Sigmoid colon (tissue), 4 donors: ENCODE measurements at regions not wholly inside any gene's neighbourhood (a gene's known extent, or its start where the extent isn't known, plus 50 kb on each side); places are given as distances from the start of the nearest gene placed in this dataset.

Experiments
- EP300 ChIP-seq, 4 donors: sonication (generic); formaldehyde crosslinking; IDR thresholded peaks; one replicate each; pipeline ENCODE4 v1.6.1; 2017; ENCODE audit warnings: antibody characterized with exemption in 4 of 4
- POLR2A ChIP-seq, 2 donors: fragments of 450-650 bp; IDR thresholded peaks; one replicate each; pipeline ENCODE4 v1.6.1; 2016; ENCODE audit warnings: antibody characterized with exemption in 2 of 2, mild to moderate bottlenecking in 2 of 2, moderate library complexity in 2 of 2
- TF ChIP-seq, protein P1 (sequence below), 4 experiments: fragments of 450-650 bp in 3 of 4; fragments of 200-600 bp in 1 of 4; IDR thresholded peaks; one replicate each; pipeline ENCODE4 v1.5.1; 2016 to 2019; ENCODE audit warnings: antibody characterized with exemption in 4 of 4, mild to moderate bottlenecking in 3 of 4, moderate library complexity in 2 of 4

DNA sequence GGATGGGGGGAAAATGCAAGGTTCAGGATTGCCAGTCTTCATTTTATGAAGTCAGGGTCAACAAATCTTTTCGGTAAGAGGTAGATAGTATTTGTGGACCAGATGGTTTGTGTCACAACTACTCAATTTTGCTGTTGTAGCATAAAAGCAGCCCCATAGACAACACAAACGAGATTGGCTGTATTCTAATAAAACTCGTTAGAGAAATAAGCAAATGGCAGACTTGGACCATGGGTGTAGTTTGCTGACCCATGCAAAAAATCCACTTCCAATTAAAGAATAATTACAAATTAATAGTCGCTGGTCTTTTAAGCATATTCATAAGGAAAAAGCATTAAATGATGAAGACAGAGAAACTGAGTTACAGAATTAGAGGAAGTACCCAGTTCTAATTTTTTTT, 247.1 kb downstream of the CRPPA start:
- TF ChIP-seq, protein P1, sequence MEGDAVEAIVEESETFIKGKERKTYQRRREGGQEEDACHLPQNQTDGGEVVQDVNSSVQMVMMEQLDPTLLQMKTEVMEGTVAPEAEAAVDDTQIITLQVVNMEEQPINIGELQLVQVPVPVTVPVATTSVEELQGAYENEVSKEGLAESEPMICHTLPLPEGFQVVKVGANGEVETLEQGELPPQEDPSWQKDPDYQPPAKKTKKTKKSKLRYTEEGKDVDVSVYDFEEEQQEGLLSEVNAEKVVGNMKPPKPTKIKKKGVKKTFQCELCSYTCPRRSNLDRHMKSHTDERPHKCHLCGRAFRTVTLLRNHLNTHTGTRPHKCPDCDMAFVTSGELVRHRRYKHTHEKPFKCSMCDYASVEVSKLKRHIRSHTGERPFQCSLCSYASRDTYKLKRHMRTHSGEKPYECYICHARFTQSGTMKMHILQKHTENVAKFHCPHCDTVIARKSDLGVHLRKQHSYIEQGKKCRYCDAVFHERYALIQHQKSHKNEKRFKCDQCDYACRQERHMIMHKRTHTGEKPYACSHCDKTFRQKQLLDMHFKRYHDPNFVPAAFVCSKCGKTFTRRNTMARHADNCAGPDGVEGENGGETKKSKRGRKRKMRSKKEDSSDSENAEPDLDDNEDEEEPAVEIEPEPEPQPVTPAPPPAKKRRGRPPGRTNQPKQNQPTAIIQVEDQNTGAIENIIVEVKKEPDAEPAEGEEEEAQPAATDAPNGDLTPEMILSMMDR (IDR thresholded peaks at IDR 0.05): no peak
- TF ChIP-seq POLR2A (IDR thresholded peaks at IDR 0.05) (no peak), EP300 (IDR thresholded peaks at IDR 0.05) (no peak)
